ENCODE measurements at regions not wholly inside any gene's neighbourhood (a gene's known extent, or its start where the extent isn't known, plus 50 kb on each side); places are given as distances from the start of the nearest gene placed in this dataset.

DNA sequence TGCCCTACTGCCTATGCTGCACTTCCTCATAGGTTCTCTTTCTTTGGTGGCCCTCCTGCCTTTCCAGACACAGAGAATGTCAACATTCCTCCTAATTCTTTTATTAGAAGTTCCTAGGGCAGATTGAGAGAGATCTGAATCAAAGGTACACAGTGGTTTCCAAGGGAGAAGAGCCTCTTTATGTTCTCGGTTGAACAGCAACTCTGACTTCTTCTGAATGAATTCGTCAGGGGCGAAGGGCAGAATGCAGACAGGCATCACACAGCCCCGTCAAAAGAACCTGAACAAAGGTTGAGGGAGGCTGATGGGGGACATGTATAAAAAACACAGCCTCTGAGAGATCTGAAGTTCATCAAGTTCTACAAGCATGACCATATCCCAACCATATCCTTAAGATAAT is 68.1 kb upstream of the DTNBP1 start:
- TF ChIP-seq, protein P1, sequence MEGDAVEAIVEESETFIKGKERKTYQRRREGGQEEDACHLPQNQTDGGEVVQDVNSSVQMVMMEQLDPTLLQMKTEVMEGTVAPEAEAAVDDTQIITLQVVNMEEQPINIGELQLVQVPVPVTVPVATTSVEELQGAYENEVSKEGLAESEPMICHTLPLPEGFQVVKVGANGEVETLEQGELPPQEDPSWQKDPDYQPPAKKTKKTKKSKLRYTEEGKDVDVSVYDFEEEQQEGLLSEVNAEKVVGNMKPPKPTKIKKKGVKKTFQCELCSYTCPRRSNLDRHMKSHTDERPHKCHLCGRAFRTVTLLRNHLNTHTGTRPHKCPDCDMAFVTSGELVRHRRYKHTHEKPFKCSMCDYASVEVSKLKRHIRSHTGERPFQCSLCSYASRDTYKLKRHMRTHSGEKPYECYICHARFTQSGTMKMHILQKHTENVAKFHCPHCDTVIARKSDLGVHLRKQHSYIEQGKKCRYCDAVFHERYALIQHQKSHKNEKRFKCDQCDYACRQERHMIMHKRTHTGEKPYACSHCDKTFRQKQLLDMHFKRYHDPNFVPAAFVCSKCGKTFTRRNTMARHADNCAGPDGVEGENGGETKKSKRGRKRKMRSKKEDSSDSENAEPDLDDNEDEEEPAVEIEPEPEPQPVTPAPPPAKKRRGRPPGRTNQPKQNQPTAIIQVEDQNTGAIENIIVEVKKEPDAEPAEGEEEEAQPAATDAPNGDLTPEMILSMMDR (conservative IDR thresholded peaks at IDR 0.05 in 1 of 2, IDR thresholded peaks at IDR 0.05 in 1 of 2; ENCODE audit: extremely low read depth in 1 of 2, insufficient read depth in 1 of 2, low read depth in 1 of 2, low read length in 2 of 2): no peak
- no peak for TF ChIP-seq EZH2 (IDR thresholded peaks at IDR 0.05; ENCODE audit: borderline replicate concordance, low read length)

Data from mammary epithelial cell (primary cell).